MM.1S (cell line): ENCODE measurements at regions not wholly inside any gene's neighbourhood (a gene's known extent, or its start where the extent isn't known, plus 50 kb on each side); places are given as distances from the start of the nearest gene placed in this dataset.

Experiments
- DNase-seq: peaks from one replicate; pipeline ENCODE4 v3.0.0-alpha.2; 2015
- H2AFZ ChIP-seq: fragments of 300-600 bp; sonication (generic); 2 replicates; pipeline ENCODE4 v1.6.0; 2016; ENCODE audit warnings: antibody characterized with exemption, low read length
- H3F3A ChIP-seq: fragments of 300-600 bp; sonication (generic); 2 replicates; pipeline ENCODE4 v1.6.1; 2016; ENCODE audit warnings: mild to moderate bottlenecking, antibody characterized with exemption, low read length, moderate library complexity, mixed read lengths; ENCODE audit not compliant: insufficient read depth
- H3K27ac ChIP-seq: fragments of 300-600 bp; sonication (generic); 2 replicates; pipeline ENCODE4 v1.5.1; 2016; ENCODE audit warnings: mild to moderate bottlenecking, low read length
- H3K27me3 ChIP-seq: fragments of 300-600 bp; sonication (generic); replicated peaks from 2 replicates; pipeline ENCODE4 v1.6.0; 2016; ENCODE audit warnings: low read length; ENCODE audit not compliant: insufficient read depth
- H3K36me3 ChIP-seq: fragments of 300-600 bp; sonication (generic); replicated peaks from 2 replicates; pipeline ENCODE4 v1.6.1; 2016; ENCODE audit warnings: mild to moderate bottlenecking, low read length, mixed read lengths; ENCODE audit not compliant: insufficient read depth
- H3K4me1 ChIP-seq: fragments of 300-600 bp; sonication (generic); 2 replicates; pipeline ENCODE4 v1.6.1; 2016; ENCODE audit warnings: low read length, mixed read lengths
- H3K4me2 ChIP-seq: fragments of 300-600 bp; sonication (generic); 2 replicates; pipeline ENCODE4 v1.6.0; 2016; ENCODE audit warnings: low read depth, low read length
- H3K4me3 ChIP-seq: fragments of 300-600 bp; sonication (generic); 2 replicates; pipeline ENCODE4 v1.5.1; 2016; ENCODE audit warnings: low read length, mixed read lengths
- H3K79me2 ChIP-seq: fragments of 300-600 bp; sonication (generic); 2 replicates; pipeline ENCODE4 v1.6.1; 2016; ENCODE audit warnings: mixed run types, low read length, mixed read lengths
- H3K9ac ChIP-seq: fragments of 300-600 bp; sonication (generic); 2 replicates; pipeline ENCODE4 v1.6.1; 2016; ENCODE audit warnings: low read length, mixed read lengths
- H3K9me2 ChIP-seq: fragments of 300-600 bp; sonication (generic); replicated peaks from 2 replicates; pipeline ENCODE4 v1.6.1; 2016; ENCODE audit warnings: mild to moderate bottlenecking, low read length, mixed read lengths; ENCODE audit not compliant: insufficient read depth
- H3K9me3 ChIP-seq: fragments of 300-600 bp; sonication (generic); replicated peaks from 2 replicates; pipeline ENCODE4 v1.6.1; 2016; ENCODE audit warnings: mild to moderate bottlenecking, low read length, mixed read lengths; ENCODE audit not compliant: insufficient read depth
- H4K20me1 ChIP-seq: fragments of 300-600 bp; sonication (generic); 2 replicates; pipeline ENCODE4 v1.6.1; 2016; ENCODE audit warnings: mild to moderate bottlenecking, low read length, moderate library complexity, mixed read lengths; ENCODE audit not compliant: insufficient read depth
- EZH2 ChIP-seq: fragments of 300-600 bp; sonication (generic); optimal IDR thresholded peaks from 2 replicates; pipeline ENCODE3; 2017; ENCODE audit warnings: low read depth, mild to moderate bottlenecking, antibody characterized with exemption, low read length, mixed read lengths
- EZH2phosphoT487 ChIP-seq: fragments of 300-600 bp; sonication (generic); IDR thresholded peaks from 2 replicates; pipeline ENCODE4 v1.6.1; 2018; ENCODE audit warnings: antibody characterized with exemption, low read length
- TF ChIP-seq, protein P1 (sequence below): fragments of 300-600 bp; sonication (generic); IDR thresholded peaks from 2 replicates; pipeline ENCODE4 v1.5.1; 2016; ENCODE audit warnings: antibody characterized with exemption, low read length, mixed read lengths

- Histone ChIP-seq H3K4me3 (no peak overlapping the region), H3K36me3 (no peaks in the 10 kb centered on the region), H3K9ac (no peak overlapping the region), H3K79me2 (no peaks in the 10 kb centered on the region), H4K20me1 (no peaks in the 10 kb centered on the region), H3K4me2 (no peak overlapping the region), H3K9me3 (no peaks in the 10 kb centered on the region), H3F3A (no peaks in the 10 kb centered on the region), H3K27me3 (no peaks in the 10 kb centered on the region), H3K9me2 (no peaks in the 10 kb centered on the region), H3K4me1 (no peaks in the 10 kb centered on the region), H3K27ac (no peak overlapping the region), H2AFZ (no peak overlapping the region)
- TF ChIP-seq EZH2 (no peak), EZH2phosphoT487 (no peak)
- TF ChIP-seq, protein P1, sequence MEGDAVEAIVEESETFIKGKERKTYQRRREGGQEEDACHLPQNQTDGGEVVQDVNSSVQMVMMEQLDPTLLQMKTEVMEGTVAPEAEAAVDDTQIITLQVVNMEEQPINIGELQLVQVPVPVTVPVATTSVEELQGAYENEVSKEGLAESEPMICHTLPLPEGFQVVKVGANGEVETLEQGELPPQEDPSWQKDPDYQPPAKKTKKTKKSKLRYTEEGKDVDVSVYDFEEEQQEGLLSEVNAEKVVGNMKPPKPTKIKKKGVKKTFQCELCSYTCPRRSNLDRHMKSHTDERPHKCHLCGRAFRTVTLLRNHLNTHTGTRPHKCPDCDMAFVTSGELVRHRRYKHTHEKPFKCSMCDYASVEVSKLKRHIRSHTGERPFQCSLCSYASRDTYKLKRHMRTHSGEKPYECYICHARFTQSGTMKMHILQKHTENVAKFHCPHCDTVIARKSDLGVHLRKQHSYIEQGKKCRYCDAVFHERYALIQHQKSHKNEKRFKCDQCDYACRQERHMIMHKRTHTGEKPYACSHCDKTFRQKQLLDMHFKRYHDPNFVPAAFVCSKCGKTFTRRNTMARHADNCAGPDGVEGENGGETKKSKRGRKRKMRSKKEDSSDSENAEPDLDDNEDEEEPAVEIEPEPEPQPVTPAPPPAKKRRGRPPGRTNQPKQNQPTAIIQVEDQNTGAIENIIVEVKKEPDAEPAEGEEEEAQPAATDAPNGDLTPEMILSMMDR: no peak
- DNase-seq: no peak
These were observed 186.6 kb upstream of the ZFHX3 start for GRCh38 chr16:73234496-73234895.

GRCh38 chr16:73233846-73234424 lies 186.0 kb upstream of the ZFHX3 start:
- no peaks in the 10 kb centered on the region for H3K9me3 ChIP-seq
- DNase-seq: no peak
- no peak overlapping the region for H3K4me2 ChIP-seq

GRCh38 chr16:73233329-73233765 lies 185.4 kb upstream of the ZFHX3 start:
- Histone ChIP-seq H3K36me3 (no peaks in the 10 kb centered on the region), H3K9ac (no peak overlapping the region), H2AFZ (no peak overlapping the region), H3K4me2 (no peak overlapping the region), H3K79me2 (no peaks in the 10 kb centered on the region), H3K9me2 (no peaks in the 10 kb centered on the region), H3K27me3 (no peaks in the 10 kb centered on the region), H3K27ac (no peak overlapping the region), H3K9me3 (no peaks in the 10 kb centered on the region), H3F3A (no peaks in the 10 kb centered on the region), H4K20me1 (no peaks in the 10 kb centered on the region), H3K4me1 (no peaks in the 10 kb centered on the region), H3K4me3 (no peak overlapping the region)
- DNase-seq: no peak
- TF ChIP-seq, protein P1: no peak
- no peak for TF ChIP-seq EZH2phosphoT487
- TF ChIP-seq EZH2: no peak

More at GRCh38 chr16:73233846-73234424, 186.0 kb upstream of the ZFHX3 start:
- Histone ChIP-seq H3K4me3 (no peak overlapping the region), H3K4me1 (no peaks in the 10 kb centered on the region), H4K20me1 (no peaks in the 10 kb centered on the region), H3K36me3 (no peaks in the 10 kb centered on the region), H3K27me3 (no peaks in the 10 kb centered on the region), H3F3A (no peaks in the 10 kb centered on the region), H2AFZ (no peak overlapping the region), H3K27ac (no peak overlapping the region), H3K9me2 (no peaks in the 10 kb centered on the region), H3K79me2 (no peaks in the 10 kb centered on the region), H3K9ac (no peak overlapping the region)
- TF ChIP-seq EZH2phosphoT487: no peak
- TF ChIP-seq, protein P1: no peak
- no peak for TF ChIP-seq EZH2
